H1 (cell line): ENCODE measurements at regions not wholly inside any gene's neighbourhood (a gene's known extent, or its start where the extent isn't known, plus 50 kb on each side); places are given as distances from the start of the nearest gene placed in this dataset.

Source experiments
- CTCF ChIA-PET: fragments of 300-600 bp; sonication (Branson Sonifier 250); formaldehyde crosslinking; loops from one replicate; lab custom pipeline; 2021; ENCODE audit not compliant: partially characterized antibody; lab: Charles Lee
- POLR2A ChIA-PET: fragments of 300-600 bp; sonication (Branson Sonifier 250); formaldehyde crosslinking; loops from one replicate; lab custom pipeline; 2021; ENCODE audit warnings: inconsistent platforms; ENCODE audit not compliant: partially characterized antibody; lab: Charles Lee
- DNase-seq, 2 experiments: peaks; one replicate each; pipeline versions ENCODE4 v3.0.0 to v3.0.0-alpha.2; 2010 to 2022; ENCODE audit warnings: low spot score in 2 of 2, low read depth in 1 of 2, mixed read lengths in 1 of 2
- FAIRE-seq: peaks from 2 replicates; lab custom pipeline; 2011; peaks lifted over from hg19 to GRCh38; lab: Jason Lieb, UNC
- H2AFZ ChIP-seq: 2 replicates; pipeline ENCODE4 v1.8.1; 2012; ENCODE audit warnings: low read length, inconsistent platforms
- H2AK5ac ChIP-seq: 2 replicates; pipeline ENCODE4 v1.6.1; 2013; ENCODE audit warnings: low read depth, low read length
- H2BK120ac ChIP-seq: replicated peaks from 2 replicates; pipeline ENCODE3; 2013; ENCODE audit warnings: low read depth, low read length, inconsistent platforms
- H2BK12ac ChIP-seq: 2 replicates; pipeline ENCODE4 v1.6.1; 2013; ENCODE audit warnings: low read depth, low read length
- H2BK15ac ChIP-seq: 2 replicates; pipeline ENCODE4 v1.6.1; 2013; ENCODE audit warnings: low read length
- H2BK20ac ChIP-seq: 2 replicates; pipeline ENCODE4 v1.6.1; 2013; ENCODE audit warnings: low read length
- H2BK5ac ChIP-seq: 2 replicates; pipeline ENCODE4 v1.6.1; 2013; ENCODE audit warnings: low read depth, low read length
- H3K14ac ChIP-seq: 2 replicates; pipeline ENCODE4 v1.6.1; 2013; ENCODE audit warnings: inconsistent platforms; ENCODE audit not compliant: insufficient read length
- H3K18ac ChIP-seq: 2 replicates; pipeline ENCODE4 v1.6.1; 2013; ENCODE audit warnings: low read length; ENCODE audit errors: extremely low read depth
- H3K23ac ChIP-seq: 2 replicates; pipeline ENCODE4 v1.6.1; 2013; ENCODE audit warnings: inconsistent platforms; ENCODE audit not compliant: insufficient read length
- H3K23me2 ChIP-seq: 2 replicates; pipeline ENCODE4 v1.6.1; 2013; ENCODE audit warnings: low read depth, low read length
- H3K27ac ChIP-seq: 2 replicates; pipeline ENCODE4 v1.6.1; 2011; ENCODE audit warnings: low read depth, low read length, inconsistent platforms
- H3K27me3 ChIP-seq, 4 experiments: replicated peaks in 1 of 4; 1 replicate in 1 of 4; 2 replicates in 3 of 4; pipeline versions ENCODE4 v1.6.1 to v1.8.1; 2011 to 2013; ENCODE audit warnings: low read length in 3 of 4, mild to moderate bottlenecking in 3 of 4, inconsistent platforms in 2 of 4, mixed read lengths in 2 of 4, moderate library complexity in 1 of 4; ENCODE audit not compliant: control insufficient read depth in 3 of 4, insufficient read depth in 3 of 4; ENCODE audit errors: extremely low read depth in 1 of 4
- H3K36me3 ChIP-seq, 4 experiments: 2 replicates each; pipeline versions ENCODE4 v1.6.1 to v1.8.1; 2011 to 2013; ENCODE audit warnings: mild to moderate bottlenecking in 4 of 4, low read length in 3 of 4, moderate library complexity in 2 of 4, control low read depth in 1 of 4, inconsistent platforms in 1 of 4; ENCODE audit not compliant: insufficient read depth in 4 of 4, control insufficient read depth in 2 of 4
- H3K4ac ChIP-seq: replicated peaks from 2 replicates; pipeline ENCODE3; 2013; ENCODE audit warnings: low read length, low read depth, mixed read lengths, inconsistent platforms; ENCODE audit not compliant: insufficient read length
- H3K4me1 ChIP-seq, 4 experiments: replicated peaks in 1 of 4; 1 replicate in 1 of 4; 2 replicates in 3 of 4; pipeline versions ENCODE4 v1.6.1 to v1.8.1; 2011 to 2013; ENCODE audit warnings: low read length in 3 of 4, inconsistent platforms in 2 of 4, mixed read lengths in 1 of 4; ENCODE audit not compliant: insufficient read depth in 4 of 4, control insufficient read depth in 3 of 4
- H3K4me2 ChIP-seq, 2 experiments: 2 replicates each; pipeline versions ENCODE4 v1.6.1 to v1.8.1; 2011 to 2013; ENCODE audit warnings: low read depth in 2 of 2, low read length in 2 of 2, control low read depth in 1 of 2, inconsistent platforms in 1 of 2, mild to moderate bottlenecking in 1 of 2; ENCODE audit not compliant: insufficient read depth in 1 of 2
- H3K4me3 ChIP-seq, 4 experiments: fragments of 200-600, 300-600 bp in 1 of 4; sonication (generic), shearing (Covaris generic), sonication (Bioruptor Twin) in 1 of 4; 2 replicates each; pipeline versions ENCODE4 v1.5.1 to v1.8.1; 2011 to 2016; ENCODE audit warnings: low read length in 4 of 4, low read depth in 3 of 4, control low read depth in 2 of 4, inconsistent platforms in 2 of 4, mild to moderate bottlenecking in 2 of 4, mixed read lengths in 1 of 4, moderate library complexity in 1 of 4; ENCODE audit not compliant: insufficient read depth in 2 of 4; ENCODE audit errors: extremely low read depth in 1 of 4
- H3K56ac ChIP-seq: replicated peaks from 2 replicates; pipeline ENCODE3; 2013; ENCODE audit warnings: low read depth, mild to moderate bottlenecking, mixed read lengths, low read length, inconsistent platforms; ENCODE audit not compliant: insufficient read length
- H3K79me1 ChIP-seq: 2 replicates; pipeline ENCODE4 v1.6.1; 2013; ENCODE audit warnings: low read depth, low read length, control low read depth
- H3K79me2 ChIP-seq, 2 experiments: 2 replicates each; pipeline versions ENCODE4 v1.6.1 to v1.8.1; 2012 to 2013; ENCODE audit warnings: low read length in 2 of 2, mild to moderate bottlenecking in 2 of 2, inconsistent platforms in 1 of 2; ENCODE audit not compliant: insufficient read depth in 2 of 2, control insufficient read depth in 1 of 2
- H3K9ac ChIP-seq, 4 experiments: replicated peaks in 1 of 4; 1 replicate in 1 of 4; 2 replicates in 3 of 4; pipeline versions ENCODE4 v1.6.1 to v1.8.1; 2011 to 2013; ENCODE audit warnings: low read depth in 3 of 4, low read length in 3 of 4, control low read depth in 2 of 4, mild to moderate bottlenecking in 2 of 4, moderate library complexity in 2 of 4, inconsistent platforms in 1 of 4; ENCODE audit errors: extremely low read depth in 1 of 4
- H3K9me3 ChIP-seq, 2 experiments: 2 replicates each; pipeline versions ENCODE4 v1.6.1 to v1.8.1; 2012 to 2013; ENCODE audit warnings: mild to moderate bottlenecking in 2 of 2, moderate library complexity in 2 of 2, control low read depth in 1 of 2, inconsistent platforms in 1 of 2, low read depth in 1 of 2, low read length in 1 of 2, mixed read lengths in 1 of 2; ENCODE audit not compliant: insufficient read depth in 2 of 2
- H4K20me1 ChIP-seq, 2 experiments: replicated peaks in 1 of 2; 2 replicates each; pipeline versions ENCODE3 to v1.8.1; 2011 to 2013; ENCODE audit warnings: inconsistent platforms in 2 of 2, low read length in 2 of 2, mild to moderate bottlenecking in 1 of 2; ENCODE audit not compliant: insufficient read depth in 2 of 2, control insufficient read depth in 1 of 2
- H4K5ac ChIP-seq: 2 replicates; pipeline ENCODE4 v1.6.1; 2013; ENCODE audit warnings: low read length, low read depth, mixed read lengths, inconsistent platforms; ENCODE audit not compliant: insufficient read length
- H4K8ac ChIP-seq: 2 replicates; pipeline ENCODE4 v1.8.0; 2013; ENCODE audit warnings: mild to moderate bottlenecking, moderate library complexity, low read length, inconsistent platforms; ENCODE audit not compliant: insufficient read depth; ENCODE audit errors: extremely low read depth
- H4K91ac ChIP-seq: replicated peaks from 2 replicates; pipeline ENCODE3; 2013; ENCODE audit warnings: low read length, mixed read lengths, inconsistent platforms; ENCODE audit not compliant: insufficient read length
- ASH2L ChIP-seq: fragments of 200-600, 300-600 bp; sonication (generic); IDR thresholded peaks from one replicate; pipeline ENCODE4 v1.7.1; 2017; ENCODE audit warnings: low read length
- CREB1 ChIP-seq: IDR thresholded peaks from 2 replicates; pipeline ENCODE4 v1.6.1; 2012; ENCODE audit warnings: inconsistent platforms
- MAFK ChIP-seq: IDR thresholded peaks from 2 replicates; pipeline ENCODE4 v1.6.1; 2012; ENCODE audit warnings: low read depth, mild to moderate bottlenecking, improper control_type of control experiment, low read length
- PHF8 ChIP-seq: fragments of 200-600 bp; sonication (generic); conservative IDR thresholded peaks from 2 replicates; pipeline ENCODE4 v1.7.1; 2012; ENCODE audit warnings: low read depth, mild to moderate bottlenecking, inconsistent platforms, low read length, moderate library complexity
- RFX5 ChIP-seq: IDR thresholded peaks from 2 replicates; pipeline ENCODE4 v1.6.1; 2011; ENCODE audit warnings: low read depth, low read length, improper control_type of control experiment, borderline replicate concordance
- SUZ12 ChIP-seq: fragments of 200-600 bp; sonication (generic); IDR thresholded peaks from 2 replicates; pipeline ENCODE4 v1.6.1; 2012; ENCODE audit warnings: mild to moderate bottlenecking, inconsistent platforms, low read length, moderate library complexity, mixed read lengths
- YY1 ChIP-seq: IDR thresholded peaks from 2 replicates; pipeline ENCODE4 v1.6.1; 2011; ENCODE audit warnings: low read depth, mild to moderate bottlenecking, low read length
- WGBS, 2 experiments: shearing (Covaris generic) in 1 of 2; methylation state at CpG; one replicate each; pipeline versions ENCODE4 v1.1.6 to v1.1.7; 2013 to 2015; ENCODE audit warnings: low lambda C conversion rate in 2 of 2, mixed read lengths in 2 of 2, inconsistent platforms in 1 of 2, low coverage in 1 of 2, missing lambda C conversion rate in 1 of 2; ENCODE audit not compliant: insufficient replicate concordance in 2 of 2, insufficient coverage in 1 of 2, insufficient read length in 1 of 2; ENCODE audit errors: extremely low coverage in 1 of 2, missing lambda C conversion rate in 1 of 2; 5-methylcytosine and 5-hydroxymethylcytosine counted together
- TF ChIP-seq, protein P1 (sequence below): IDR thresholded peaks from 2 replicates; pipeline ENCODE4 v1.6.1; 2012; ENCODE audit warnings: inconsistent platforms

DNA sequence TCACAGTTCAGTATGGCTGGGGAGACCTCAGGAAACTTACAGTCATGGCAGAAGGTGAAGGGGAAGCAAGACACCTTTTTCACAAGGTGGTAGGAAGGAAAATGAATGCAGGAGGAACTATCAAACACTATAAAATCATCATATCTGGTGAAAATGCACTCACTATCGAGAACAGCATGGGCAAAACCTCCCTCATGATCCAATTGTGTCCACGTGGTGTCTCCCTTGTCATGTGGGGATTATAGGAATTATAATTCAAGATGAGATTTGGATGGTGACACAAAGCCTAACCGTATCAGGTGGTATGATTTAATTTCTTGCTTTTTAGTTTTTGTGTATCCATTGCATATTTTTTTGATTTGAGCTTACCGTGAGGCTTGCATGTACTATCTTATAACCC lies 133.2 kb upstream of the SYNCRIP start:
- no peak for FAIRE-seq
- no peak overlapping the region for H3K56ac ChIP-seq

More for the DNA sequence above, 133.2 kb upstream of the SYNCRIP start:
- Histone ChIP-seq H2BK120ac (no peak overlapping the region), H3K79me2 (no peaks in the 10 kb centered on the region), H2AK5ac (no peak overlapping the region), H3K23me2 (no peaks in the 10 kb centered on the region), H3K18ac (no peak overlapping the region), H4K5ac (no peak overlapping the region), H3K27me3 (no peaks in the 10 kb centered on the region), H2AFZ (no peak overlapping the region), H4K8ac (no peak overlapping the region), H3K4ac (no peak overlapping the region), H4K20me1 (no peaks in the 10 kb centered on the region), H2BK15ac (no peak overlapping the region), H3K27ac (no peak overlapping the region), H3K79me1 (no peaks in the 10 kb centered on the region), H3K23ac (no peak overlapping the region), H3K14ac (no peak overlapping the region), H3K9me3 (peaks cover 0 to 3% of the 10 kb centered on the region in 2 experiments; a peak in 3 of 4 replicates), H2BK12ac (no peak overlapping the region), H3K36me3 (no peaks in the 10 kb centered on the region), H4K91ac (no peak overlapping the region), H2BK20ac (no peak overlapping the region), H3K4me2 (no peak overlapping the region), H3K9ac (no peak overlapping the region), H2BK5ac (no peak overlapping the region), H3K4me3 (no peak overlapping the region), H3K4me1 (peaks cover 0 to 6% (median 4%) of the 10 kb centered on the region in 4 experiments; a peak in 2 of 7 replicates)
- POLR2A ChIA-PET, result no interaction called here
- no peak for TF ChIP-seq ASH2L
- TF ChIP-seq RFX5, result no peak
- TF ChIP-seq SUZ12, result no peak
- no peak for TF ChIP-seq MAFK
- TF ChIP-seq, protein P1, sequence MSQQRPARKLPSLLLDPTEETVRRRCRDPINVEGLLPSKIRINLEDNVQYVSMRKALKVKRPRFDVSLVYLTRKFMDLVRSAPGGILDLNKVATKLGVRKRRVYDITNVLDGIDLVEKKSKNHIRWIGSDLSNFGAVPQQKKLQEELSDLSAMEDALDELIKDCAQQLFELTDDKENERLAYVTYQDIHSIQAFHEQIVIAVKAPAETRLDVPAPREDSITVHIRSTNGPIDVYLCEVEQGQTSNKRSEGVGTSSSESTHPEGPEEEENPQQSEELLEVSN, result no peak
- no peak for TF ChIP-seq CREB1
- TF ChIP-seq YY1, result no peak
- TF ChIP-seq PHF8, result no peak
- 90% methylated on average over 4 of the region's 4 CpGs; no CpG with 5 or more reads in 1 of the 2 experiments for WGBS, 2 experiments
- DNase-seq, result no peak
- CTCF ChIA-PET, result interaction anchor here (0.6 kb wide), 1 partner anchor 1147 kb away, joined by 3 read pairs; no protein-coding TSS in a partner anchor
